COLO829 (cell line): ENCODE measurements at regions not wholly inside any gene's neighbourhood (a gene's known extent, or its start where the extent isn't known, plus 50 kb on each side); places are given as distances from the start of the nearest gene placed in this dataset.
A peak's percentile ranks its signal among the peaks of the same experiment; 100 is the strongest.

Experiments used
- DNase-seq: peaks from one replicate; pipeline ENCODE4 v3.0.0; 2012; ENCODE audit warnings: low spot score

- DNase-seq, result no peak
Measured at GRCh38 chr21:35136106-35136505, 87.0 kb upstream of the RUNX1 start.

- no peak for DNase-seq
Measured at GRCh38 chr21:35135481-35135880, 86.4 kb upstream of the RUNX1 start.

GRCh38 chr21:35134309-35134708 is 85.2 kb upstream of the RUNX1 start:
- no peak for DNase-seq

GRCh38 chr21:35128536-35128935 is 79.4 kb upstream of the RUNX1 start:
- DNase-seq, result no peak

GRCh38 chr21:35127851-35128250 is 78.7 kb upstream of the RUNX1 start:
- DNase-seq, result no peak

GRCh38 chr21:35127026-35127425 is 77.9 kb upstream of the RUNX1 start:
- no peak for DNase-seq

GRCh38 chr21:35120631-35121180 is 71.6 kb upstream of the RUNX1 start:
- DNase-seq, result no peak

- DNase-seq, result no peak
Measured at GRCh38 chr21:35119501-35120047, 70.5 kb upstream of the RUNX1 start.

GRCh38 chr21:35116777-35117176 is 67.7 kb upstream of the RUNX1 start:
- no peak for DNase-seq

GRCh38 chr21:35113064-35113463 is 64.0 kb upstream of the RUNX1 start:
- peak; percentile 57 for DNase-seq

- no peak for DNase-seq
Measured at GRCh38 chr21:35111321-35111930, 62.3 kb upstream of the RUNX1 start.

- DNase-seq, result no peak
Measured at GRCh38 chr21:35108887-35109286, 59.8 kb upstream of the RUNX1 start.

- DNase-seq, result no peak
Measured at GRCh38 chr21:35107520-35107919, 58.4 kb upstream of the RUNX1 start.

GRCh38 chr21:35106246-35106835 is 57.2 kb upstream of the RUNX1 start:
- no peak for DNase-seq

- DNase-seq, result no peak
Measured at GRCh38 chr21:35102488-35103371, 53.6 kb upstream of the RUNX1 start.

GRCh38 chr21:35100349-35100811 is 51.3 kb upstream of the RUNX1 start:
- DNase-seq, result no peak

GRCh38 chr21:35099310-35099709 is 50.2 kb upstream of the RUNX1 start:
- DNase-seq, result no peak
